Hematopoietic multipotent progenitor cell treated with erythropoietin and hydrocortisone succinate and interleukin-3 and kit ligand, for 4 days (in vitro differentiated cells): ENCODE measurements at regions not wholly inside any gene's neighbourhood (a gene's known extent, or its start where the extent isn't known, plus 50 kb on each side); places are given as distances from the start of the nearest gene placed in this dataset.
"Not testable (repeated sequence)": the region's sequence is repeated elsewhere in the genome, so short reads cannot be mapped to it uniquely, and the experiment has no call there.

Experiments
- DNase-seq: peaks from one replicate; pipeline ENCODE4 v3.0.0-alpha.2; 2015

GRCh38 chr17:72458301-72458700 lies 337.5 kb downstream of the SOX9 start:
- no peak for DNase-seq

GRCh38 chr17:72460711-72461110 lies 339.9 kb downstream of the SOX9 start:
- DNase-seq, result no peak

GRCh38 chr17:72461757-72462156 lies 340.9 kb downstream of the SOX9 start:
- DNase-seq, result no peak

GRCh38 chr17:72462407-72462806 lies 341.6 kb downstream of the SOX9 start:
- no peak for DNase-seq

GRCh38 chr17:72462814-72463213 lies 342.0 kb downstream of the SOX9 start:
- no peak for DNase-seq

- DNase-seq, result no peak
These were observed 342.7 kb downstream of the SOX9 start for GRCh38 chr17:72463287-72464102.

GRCh38 chr17:72464221-72464620 lies 343.4 kb downstream of the SOX9 start:
- DNase-seq, result not testable (repeated sequence)

- DNase-seq, result no peak
These were observed 344.6 kb downstream of the SOX9 start for GRCh38 chr17:72465191-72466024.

GRCh38 chr17:72466199-72466598 lies 345.4 kb downstream of the SOX9 start:
- no peak for DNase-seq

GRCh38 chr17:72466606-72467005 lies 345.8 kb downstream of the SOX9 start:
- DNase-seq, result no peak

GRCh38 chr17:72467841-72468653 lies 347.2 kb downstream of the SOX9 start:
- DNase-seq, result no peak

GRCh38 chr17:72468841-72469240 lies 348.0 kb downstream of the SOX9 start:
- no peak for DNase-seq

- DNase-seq, result no peak
These were observed 349.4 kb downstream of the SOX9 start for GRCh38 chr17:72470121-72470705.

- no peak for DNase-seq
These were observed 349.9 kb downstream of the SOX9 start for GRCh38 chr17:72470734-72471133.

GRCh38 chr17:72471296-72471695 lies 350.5 kb downstream of the SOX9 start:
- DNase-seq, result no peak

- DNase-seq, result no peak
These were observed 351.3 kb downstream of the SOX9 start for GRCh38 chr17:72472106-72472505.

- not testable (repeated sequence) for DNase-seq
These were observed 352.1 kb downstream of the SOX9 start for GRCh38 chr17:72472853-72473390.

- DNase-seq, result no peak
These were observed 353.4 kb downstream of the SOX9 start for GRCh38 chr17:72474243-72474642.

- DNase-seq, result no peak
These were observed 354.1 kb downstream of the SOX9 start for GRCh38 chr17:72474719-72475477.

- no peak for DNase-seq
These were observed 355.3 kb downstream of the SOX9 start for GRCh38 chr17:72476134-72476533.

GRCh38 chr17:72476575-72476986 lies 355.8 kb downstream of the SOX9 start:
- DNase-seq, result no peak

GRCh38 chr17:72477491-72477890 lies 356.7 kb downstream of the SOX9 start:
- DNase-seq, result no peak
